NCI-H1092 treated with DMSO at 0.1 percent for 48 hours (cell line): ENCODE measurements at regions not wholly inside any gene's neighbourhood (a gene's known extent, or its start where the extent isn't known, plus 50 kb on each side); places are given as distances from the start of the nearest gene placed in this dataset.

Experiments
- DNase-seq: peaks from one replicate; lab custom pipeline; 2025; lab: John Stamatoyannopoulos, UW

DNA sequence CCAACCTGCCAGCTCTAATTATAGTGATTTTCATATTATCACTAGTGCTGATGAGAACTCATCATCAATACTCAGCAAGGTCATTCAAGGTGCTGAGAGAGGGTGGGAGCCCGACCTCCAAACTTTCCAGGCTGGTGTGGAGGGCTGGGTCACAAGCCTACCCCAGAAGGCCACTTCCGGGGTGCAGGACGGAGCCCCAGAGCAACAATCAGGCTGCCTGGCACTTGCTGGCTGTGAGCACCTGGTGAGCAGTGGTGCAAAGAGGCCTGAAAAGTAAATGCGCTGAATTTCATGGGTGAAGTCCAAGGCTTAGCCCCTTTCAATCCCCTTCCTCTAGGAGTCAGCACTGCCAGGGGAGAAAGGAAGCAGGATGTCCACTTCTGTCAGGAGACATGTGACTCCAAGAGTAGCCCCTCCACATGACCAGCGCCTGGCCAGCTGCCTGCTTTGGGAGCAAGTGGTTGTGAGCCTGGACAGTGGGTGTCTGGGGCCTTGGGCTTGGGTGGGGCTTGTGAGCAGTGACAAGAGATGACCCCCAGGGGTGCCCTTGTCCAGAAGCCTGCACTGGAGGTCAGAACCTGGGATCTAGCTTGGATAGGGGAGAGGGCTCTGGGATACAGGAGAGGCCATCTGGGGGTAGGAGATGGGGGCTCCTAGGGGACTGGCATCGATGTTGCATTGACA is 165.0 kb upstream of the TLE3 start:
- DNase-seq = no peak

DNA sequence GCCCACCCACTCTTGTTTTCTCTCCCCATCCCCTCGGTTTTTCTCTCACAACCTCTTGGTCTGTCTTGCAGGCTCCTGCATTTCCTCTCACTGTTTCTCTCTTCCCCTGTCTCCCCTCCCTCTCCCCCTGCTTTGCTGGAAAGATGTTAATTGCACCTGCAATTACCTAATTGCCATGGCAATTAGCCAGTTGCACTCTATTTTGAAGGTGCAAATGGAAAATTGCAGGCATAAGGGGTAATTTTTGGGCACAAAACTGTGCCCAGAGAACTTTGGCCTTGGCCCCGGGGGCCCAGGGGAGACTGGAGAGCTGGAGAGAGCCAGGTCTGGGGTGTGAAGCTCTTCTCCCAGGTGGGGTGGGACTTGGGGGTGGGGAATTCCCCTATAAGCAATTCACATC is 164.5 kb upstream of the TLE3 start:
- no peak for DNase-seq

DNA sequence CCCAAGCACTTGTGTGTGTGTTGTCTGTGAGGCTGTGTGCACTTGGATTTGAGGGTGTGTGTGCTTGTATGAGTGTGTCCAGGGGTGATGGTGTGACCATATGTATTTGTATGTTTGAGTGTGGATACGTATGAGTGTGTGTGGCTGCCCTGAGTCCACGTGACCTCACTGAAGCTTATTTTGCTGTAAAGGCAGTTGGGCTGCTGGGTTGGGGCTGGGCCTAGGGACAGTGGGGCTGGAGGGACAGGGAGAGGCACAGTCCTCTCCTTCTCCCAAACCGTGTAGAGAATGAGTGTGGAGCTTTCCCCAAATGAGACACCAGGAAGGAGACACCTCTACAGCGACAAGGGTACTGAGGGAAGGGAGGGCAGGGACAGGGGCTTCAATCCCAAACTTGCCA is 163.4 kb upstream of the TLE3 start:
- DNase-seq = no peak

DNA sequence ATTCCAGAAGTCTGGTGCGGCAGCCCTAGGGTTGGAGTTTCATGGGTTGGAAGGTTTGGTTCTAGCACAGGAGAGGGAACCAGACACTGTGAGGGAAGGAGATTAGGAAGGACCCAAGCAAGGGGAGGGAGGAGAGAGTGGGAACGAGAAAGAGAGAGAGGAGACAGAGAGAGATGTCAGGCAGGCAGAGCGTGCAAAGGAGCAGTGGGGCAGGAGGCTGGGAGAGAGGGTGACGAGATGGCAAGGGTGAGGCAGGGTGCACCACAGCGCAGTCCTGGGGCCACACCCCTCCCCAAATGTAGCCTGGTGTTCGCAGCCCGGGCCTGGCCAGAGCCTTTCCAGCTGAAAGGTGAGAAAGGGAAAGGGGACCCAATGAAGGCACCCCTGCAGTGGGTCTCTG is 162.9 kb upstream of the TLE3 start:
- DNase-seq = no peak

DNA sequence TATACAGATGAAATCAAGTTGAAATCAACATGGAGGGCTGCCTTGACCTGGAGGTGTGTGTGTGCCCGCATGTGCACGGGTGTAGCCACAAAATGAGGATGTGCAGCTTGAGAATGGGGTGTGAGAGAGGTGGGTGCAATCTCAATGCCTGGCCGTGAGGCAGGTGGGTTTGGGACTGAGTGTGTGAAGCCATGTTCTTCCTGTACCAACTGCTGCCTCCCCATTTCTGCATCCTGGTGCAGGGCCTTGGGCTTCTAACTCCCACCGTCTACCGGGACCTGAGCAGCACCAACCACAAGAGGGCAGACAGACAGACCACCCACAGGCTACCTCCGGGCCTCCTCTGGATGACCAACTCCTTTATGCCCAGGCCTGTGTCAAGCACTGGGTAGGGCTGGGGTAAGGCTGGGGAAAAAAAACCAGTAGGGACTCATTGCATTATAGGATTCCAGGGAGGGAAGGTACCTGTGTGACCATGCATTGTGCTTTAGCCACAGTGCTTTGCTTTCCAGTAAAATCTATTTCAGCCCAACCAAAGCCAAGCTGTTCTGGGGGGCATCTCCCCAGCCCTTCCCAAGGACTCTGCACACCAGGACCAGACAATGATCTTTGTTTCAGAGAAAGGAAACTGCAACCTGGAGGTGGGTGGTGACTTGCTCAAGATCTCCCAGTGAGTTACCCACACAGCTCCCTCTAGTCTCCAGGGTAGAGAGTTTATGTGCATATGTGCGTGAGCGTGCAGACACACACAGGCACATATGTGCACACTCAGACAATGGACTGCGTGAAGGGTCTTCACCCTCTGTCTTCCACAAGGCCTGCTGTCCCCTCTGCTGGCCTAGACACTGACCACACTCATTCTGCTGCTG is 162.2 kb upstream of the TLE3 start:
- no peak for DNase-seq

DNA sequence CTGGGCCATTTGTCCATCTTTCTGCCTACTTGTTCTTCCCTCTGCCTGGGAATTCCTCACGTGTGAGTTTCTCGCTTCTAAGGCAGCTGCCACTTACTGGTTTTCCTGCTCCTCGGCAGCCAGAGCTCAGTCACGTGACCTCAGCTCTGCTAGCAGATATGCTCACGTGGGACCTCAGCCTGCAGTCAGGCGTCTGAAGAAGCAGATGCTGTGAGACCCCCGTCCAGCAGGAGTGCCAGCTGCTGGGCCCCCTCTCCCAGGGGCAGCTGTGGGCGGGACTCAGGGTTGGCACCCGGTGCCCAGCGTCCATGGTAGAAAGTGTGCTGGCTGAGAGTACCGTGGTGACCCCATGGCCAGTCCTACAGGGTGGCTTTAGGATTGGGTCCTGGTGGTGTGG is 161.3 kb upstream of the TLE3 start:
- no peak for DNase-seq

DNA sequence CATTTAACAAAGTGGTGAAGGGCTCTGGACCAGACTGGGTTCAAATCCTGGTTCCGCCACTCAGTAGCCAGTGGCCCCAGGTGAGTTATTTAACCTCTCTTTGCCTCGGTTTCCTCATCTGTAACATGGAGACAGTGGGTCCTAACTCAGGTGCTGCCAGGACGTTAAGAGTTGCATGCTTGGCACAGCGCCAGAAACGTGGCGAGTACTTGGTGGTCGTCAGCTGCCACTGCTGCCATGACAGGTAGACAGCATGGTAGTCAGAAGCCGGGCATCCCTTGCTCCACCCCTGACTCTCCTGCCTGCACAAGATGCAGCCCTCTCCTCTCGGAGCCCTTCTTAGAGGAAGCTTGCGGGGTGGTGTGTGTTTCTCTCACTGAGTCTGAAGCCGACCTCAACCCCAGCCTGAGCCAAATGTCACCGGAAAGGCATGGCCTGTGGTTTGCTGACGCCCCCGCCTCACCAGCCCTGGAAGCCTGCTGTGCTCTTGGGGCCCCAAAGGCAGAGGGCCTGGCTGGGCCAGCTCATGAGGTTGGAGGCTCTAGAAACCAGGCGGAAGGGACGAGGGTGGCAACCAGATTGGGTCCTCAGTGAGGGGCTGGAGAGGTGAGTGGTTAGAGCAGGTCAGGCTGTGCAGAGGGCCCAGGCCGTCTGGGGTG is 160.8 kb upstream of the TLE3 start:
- DNase-seq = no peak

DNA sequence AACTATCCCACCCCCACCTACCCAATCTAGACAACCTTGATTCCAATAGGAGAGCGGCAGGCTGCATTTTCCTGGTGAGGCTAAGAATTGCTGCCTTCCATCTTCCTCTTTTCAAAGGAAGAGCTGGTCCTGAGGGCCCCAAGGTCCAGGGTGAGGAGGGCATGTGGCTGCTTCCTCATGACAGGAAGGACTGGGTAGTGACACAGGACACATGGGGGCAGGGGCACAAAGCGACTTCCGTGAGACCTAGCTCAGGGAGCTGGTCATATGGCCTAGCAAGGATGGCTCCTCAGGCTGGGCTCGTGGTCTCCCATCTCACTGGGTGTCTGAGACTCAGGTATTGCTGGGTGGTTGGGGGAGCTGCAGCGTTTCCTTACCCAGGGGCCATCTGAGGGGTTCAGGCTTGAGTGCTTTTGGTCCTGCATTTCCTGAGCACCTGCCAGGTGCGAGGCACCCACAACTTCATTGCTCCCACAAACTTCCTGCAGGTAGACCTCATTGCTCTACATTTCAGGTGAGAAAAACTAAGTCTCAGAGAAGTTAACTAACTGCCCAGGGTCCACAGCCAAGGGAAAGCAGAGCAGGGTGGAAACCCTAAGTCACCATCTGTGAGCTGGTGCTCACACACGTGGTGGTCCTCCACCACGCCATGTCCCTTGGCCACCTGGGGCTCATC is 160.0 kb upstream of the TLE3 start:
- no peak for DNase-seq

DNA sequence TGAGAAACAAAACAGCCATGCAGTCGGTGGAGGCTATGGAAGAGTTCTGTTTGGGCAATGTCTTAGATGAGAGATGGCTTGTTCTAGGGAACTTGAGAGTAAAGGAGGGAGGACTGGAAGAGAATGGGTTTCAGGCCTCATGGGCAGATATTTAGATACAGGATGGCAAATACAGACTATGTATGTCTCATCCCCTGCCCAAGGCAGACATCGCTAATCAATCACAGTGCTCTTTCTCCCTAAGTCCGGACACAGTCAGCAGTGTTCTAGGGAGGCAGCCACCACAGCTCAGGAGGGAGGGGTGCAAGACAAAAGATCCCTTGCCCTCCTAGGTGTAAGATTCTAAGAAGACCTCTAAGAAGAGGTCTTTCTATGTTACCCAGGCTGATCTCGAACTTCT is 159.3 kb upstream of the TLE3 start:
- DNase-seq = no peak

DNA sequence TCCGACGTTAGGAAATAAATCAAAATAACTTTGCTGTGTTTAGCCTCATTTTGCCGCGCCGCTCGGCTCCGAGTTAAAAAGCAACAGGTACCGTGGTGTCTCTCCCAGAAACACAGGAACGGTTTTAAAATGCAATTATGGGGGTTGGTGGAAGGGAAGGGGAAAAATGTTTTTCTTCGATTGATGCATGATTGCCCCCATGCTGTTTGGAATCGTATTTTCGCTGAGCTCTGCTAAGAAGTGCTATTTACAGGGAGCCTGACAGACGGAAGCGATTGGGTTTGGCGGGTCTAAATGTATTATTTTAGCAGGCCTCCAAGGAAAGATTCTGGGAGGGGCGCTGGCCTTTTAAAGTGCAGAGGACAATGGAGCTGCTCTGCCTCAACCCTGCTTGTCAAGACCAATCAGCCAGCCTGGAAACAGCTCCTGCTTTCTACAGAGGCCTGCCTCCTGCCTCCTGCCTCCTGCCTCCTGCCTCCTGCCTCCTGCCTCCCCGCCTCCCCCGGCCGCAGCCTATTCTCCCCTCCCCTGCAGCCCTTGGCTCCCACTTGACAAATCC is 156.7 kb upstream of the TLE3 start:
- DNase-seq = no peak

DNA sequence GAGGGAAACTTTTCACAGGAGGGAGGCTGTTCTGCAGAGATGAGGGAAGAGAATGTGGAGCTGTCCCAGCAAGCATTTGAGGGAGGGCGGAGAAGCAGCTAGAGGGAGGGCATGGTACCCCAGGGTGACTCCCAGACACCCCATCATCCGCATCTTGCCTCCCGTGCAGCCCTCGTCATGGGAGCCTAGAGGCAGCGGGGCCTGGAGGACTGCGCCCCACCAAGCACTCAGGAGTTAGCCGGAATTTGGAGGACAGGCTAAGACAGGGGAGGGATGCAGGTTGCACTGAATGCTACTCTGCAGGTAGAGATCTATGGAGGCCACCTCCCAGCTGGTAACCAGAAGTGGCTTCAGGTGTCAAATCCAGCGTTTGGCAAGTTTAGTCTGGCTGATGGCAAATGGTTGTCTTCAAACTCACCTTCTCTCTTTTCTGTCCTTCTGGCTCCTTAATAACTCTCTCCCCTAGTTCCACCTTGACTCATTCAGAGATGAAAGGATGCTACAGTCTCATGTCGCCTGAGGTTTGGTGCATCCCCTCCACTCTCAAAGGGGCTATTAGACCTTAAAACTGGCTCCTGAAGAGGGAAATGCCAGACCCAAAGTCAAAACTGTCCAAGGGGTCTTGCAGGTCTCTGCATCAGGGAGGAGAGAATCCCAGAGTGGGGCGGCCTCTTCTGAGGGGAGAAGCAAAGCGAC is 155.9 kb upstream of the TLE3 start:
- no peak for DNase-seq

DNA sequence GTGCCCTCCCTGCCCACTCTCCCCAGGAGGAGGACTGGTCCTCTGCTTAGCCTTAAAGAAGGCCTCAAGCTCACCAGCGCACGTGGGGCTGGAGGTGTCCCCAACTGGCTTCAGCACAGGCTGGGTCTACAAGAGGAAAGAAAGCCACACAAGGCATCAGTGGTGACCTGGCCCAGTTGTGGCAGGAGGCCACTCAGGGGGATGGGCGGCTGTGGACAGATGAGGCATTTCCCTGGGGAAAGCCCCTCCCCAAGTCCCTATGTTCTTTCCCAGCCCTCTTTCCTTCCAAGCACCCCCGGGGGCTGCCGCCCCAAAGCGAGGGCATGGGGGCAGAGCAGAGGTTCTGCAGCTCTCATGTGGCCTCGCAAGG is 155.2 kb upstream of the TLE3 start:
- DNase-seq = no peak

DNA sequence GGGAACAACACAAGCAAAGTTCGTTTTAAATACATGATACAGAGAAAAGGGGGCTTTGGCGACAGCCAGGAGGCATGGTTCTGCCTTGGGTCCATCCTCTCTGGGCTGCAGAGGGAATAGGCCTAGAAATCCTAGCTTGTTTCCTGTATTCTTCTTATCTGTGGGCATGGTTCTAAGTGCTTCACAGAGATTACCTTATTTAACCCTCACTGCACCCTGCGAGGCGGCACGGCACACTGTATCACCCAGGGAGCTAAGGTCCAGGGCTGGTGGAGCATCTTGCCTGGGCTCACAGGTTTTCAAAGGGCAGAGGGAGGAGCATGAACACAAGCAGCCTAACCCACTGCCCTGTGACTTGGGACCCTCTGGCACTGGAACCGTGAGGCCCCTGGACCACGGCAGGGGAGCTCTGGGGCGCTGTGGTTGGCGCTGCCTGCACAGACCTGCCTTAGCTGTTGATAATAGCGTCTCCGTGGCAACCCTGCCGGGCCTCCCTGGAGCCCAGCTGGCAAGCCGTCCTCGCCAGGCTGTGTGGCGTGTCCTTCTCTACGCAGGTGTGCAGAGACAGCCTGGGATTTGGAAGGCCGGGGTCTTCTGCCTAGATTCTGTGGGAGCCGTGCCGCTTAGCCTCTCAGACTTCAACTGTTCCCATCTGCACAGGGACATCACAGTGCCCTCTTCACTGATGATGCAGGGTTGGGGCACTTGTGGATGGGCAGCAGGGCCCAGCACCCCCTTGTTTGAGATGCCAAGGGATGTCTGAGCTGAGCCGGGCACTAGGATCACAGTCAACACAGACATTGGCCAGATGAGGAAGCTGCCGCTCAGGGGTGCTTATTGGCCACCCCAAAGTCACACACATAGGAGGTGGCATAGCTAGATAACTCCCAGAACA is 154.6 kb upstream of the TLE3 start:
- peak; percentile 62 for DNase-seq

DNA sequence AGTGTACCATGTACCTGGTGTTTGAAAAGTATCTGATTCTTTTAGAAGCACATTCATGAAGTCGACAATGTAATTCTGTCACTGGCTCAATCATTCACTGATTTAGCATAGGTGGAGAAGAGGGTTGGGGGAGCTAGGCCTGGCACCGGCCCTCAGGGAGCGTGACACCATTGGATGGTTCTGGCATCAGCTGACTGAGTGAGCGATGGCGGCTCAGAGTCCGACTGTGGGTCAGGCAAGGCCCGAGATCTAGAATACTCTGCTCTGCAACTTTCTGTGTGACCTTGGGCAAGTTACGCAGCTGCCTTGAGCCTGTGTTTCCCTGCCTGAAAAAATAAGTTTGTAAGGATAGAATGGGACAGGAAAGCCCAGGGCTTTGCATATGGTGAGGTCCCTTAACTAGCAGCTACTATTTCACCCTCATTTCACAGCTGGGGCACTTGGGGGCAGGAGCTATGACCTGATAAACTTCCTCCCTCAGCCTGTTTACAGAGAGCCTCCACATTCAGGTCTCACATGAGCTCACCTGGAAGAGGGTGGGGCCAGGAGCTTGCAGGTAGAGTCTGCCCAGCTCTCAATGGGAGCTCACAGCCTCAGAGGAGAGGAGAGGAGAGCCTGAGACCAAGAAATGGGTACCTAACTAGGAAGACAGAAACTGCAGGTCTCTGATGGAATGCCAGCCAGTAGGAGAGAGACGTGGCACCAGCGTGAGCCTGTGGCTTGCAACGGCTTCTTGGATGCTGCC is 153.7 kb upstream of the TLE3 start:
- no peak for DNase-seq

DNA sequence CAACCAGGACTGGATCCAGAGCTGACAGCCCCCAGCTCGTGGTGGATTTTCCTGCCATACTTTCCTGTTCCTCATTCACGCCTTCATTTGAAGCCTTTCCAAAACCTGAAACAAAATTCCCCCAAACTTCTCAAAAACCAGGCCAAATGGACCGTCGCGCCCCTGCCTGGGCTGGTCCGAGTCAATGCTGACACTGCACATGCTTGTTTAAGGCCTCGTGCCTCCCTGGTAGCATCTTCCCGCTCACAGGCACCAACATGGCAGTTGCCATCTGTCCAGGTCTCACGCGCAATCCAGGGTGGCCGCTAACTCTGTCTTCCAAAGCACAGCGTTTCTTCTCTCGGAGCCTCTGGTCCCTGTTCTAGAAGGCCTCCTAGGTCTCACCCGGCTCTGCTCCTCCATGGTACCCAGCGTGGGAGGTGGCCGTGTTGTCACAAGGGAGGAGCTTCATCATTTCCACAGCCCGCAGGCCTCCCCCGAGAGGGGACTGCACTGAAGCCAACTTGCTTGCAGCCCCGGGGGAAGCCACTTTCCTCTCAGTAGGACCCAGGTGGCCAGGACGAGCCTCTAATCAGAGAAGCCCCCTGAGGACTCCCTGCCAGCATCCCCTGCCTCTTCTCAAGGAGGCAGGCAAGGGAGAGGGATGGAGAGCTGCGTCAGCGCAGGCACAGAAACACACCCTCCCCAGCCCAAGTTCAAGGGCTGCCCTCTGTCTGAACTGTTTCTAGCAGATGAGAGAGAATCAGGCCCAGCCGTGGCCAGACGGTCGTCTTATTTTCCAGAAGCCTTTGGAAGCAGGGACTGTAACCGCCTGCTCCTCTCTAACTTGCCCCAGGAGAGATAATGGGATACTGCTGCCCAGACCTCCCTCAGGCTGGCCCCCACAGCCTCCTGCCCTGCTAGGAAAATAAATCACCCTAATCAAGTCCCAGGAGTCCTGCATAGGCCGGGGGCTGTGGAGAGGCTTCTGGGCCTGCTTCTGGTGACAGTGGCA is 152.8 kb upstream of the TLE3 start:
- DNase-seq = no peak

DNA sequence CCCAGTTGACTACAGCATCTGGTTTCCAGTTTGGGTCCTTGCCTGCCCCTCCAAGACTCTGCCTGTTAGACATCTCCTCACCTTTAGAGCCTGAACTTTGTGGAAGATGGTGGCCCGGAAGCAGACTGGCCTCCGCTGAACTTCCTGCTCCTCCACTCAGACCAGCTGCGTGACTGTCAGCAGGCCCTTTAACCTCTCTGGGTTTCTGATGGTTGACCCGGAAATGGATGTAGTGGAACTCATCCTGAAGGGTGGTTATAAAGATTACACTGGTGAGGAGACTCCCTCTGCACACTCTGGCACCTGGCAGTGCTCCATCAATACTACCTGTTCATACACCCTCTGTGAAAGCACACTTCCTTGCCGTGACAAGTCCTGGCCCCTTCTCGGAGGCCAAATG is 151.9 kb upstream of the TLE3 start:
- no peak for DNase-seq

DNA sequence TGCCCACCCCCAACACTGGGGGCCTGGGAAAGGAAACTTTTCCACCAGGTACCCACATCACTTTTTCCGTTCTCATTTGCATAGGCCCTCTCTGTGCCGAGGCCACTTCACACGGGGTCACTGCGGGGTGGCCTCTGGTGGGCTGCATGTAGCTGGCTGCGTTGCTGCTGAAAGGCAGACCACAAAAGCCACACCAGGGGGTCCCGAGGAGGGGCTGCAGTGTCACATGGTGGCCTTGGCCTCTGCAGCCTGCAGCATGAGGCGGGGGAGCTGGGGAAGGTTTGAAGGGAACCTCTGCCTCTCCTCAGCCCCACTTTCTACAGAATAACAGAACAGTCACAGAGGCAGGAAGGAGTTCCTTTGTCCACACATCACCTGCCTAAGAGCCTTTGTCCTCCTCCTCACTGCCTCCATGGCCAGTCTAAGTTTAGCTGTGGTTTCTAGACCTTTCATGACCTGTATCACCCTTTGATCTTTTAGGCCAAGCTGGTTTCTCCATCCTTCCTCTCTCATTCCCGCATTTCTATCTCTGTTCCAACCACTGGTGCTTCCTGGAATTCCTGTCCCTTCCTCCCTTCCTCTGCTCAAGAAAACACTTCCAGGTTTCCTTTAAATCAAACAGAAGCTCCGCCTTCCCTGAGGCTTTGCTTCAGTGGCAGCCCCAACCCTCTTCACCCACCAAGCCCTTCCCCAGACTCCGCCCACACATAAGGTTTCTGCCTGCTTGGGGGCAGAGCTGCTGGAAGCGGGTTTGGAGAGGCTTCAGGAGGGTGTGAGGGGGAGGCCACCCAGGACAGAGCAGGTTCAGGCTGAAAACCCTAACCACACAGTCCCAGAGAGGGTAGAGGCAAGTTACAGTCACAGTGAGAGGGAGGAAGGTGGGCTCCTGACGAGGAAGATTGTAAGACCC is 150.7 kb upstream of the TLE3 start:
- no peak for DNase-seq

DNA sequence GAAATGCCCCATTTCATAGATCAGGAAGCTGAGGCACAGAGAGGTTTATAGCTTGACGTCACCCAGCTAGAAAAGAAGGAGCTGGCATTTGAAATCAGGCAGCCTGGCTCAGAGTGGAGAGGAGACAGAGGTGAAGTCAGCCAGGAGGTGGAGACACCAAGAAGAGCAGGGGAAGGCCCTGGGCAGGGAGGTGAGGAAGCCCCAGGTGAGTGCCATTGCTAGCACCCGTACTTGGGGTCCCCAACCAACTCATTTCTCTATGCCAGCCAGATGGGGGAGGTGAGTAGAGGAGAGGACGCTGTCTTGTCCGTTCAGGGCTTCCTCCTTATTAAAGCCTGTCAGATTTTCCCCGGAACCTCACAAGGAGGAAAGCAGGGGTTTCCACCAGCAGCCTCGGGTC is 149.6 kb upstream of the TLE3 start:
- DNase-seq = no peak
